ENCODE measurements at regions not wholly inside any gene's neighbourhood (a gene's known extent, or its start where the extent isn't known, plus 50 kb on each side); places are given as distances from the start of the nearest gene placed in this dataset.

- DNase-seq (ENCODE audit: low read depth in 4 of 4, low spot score in 3 of 4), result no peak
These were observed 290.0 kb downstream of the SETD4 start for GRCh38 chr21:35770101-35770945.

GRCh38 chr21:35768187-35768586 lies 292.1 kb downstream of the SETD4 start:
- DNase-seq (ENCODE audit: low read depth in 4 of 4, low spot score in 3 of 4), result no peak

- DNase-seq (ENCODE audit: low read depth in 4 of 4, low spot score in 3 of 4), result no peak
These were observed 295.7 kb downstream of the SETD4 start for GRCh38 chr21:35764586-35764985.

GRCh38 chr21:35764077-35764476 lies 296.2 kb downstream of the SETD4 start:
- DNase-seq (ENCODE audit: low read depth in 4 of 4, low spot score in 3 of 4), result no peak

GRCh38 chr21:35754583-35754982 lies 305.7 kb downstream of the SETD4 start:
- DNase-seq (ENCODE audit: low read depth in 4 of 4, low spot score in 3 of 4), result no peak

GRCh38 chr21:35753308-35753707 lies 307.0 kb downstream of the SETD4 start:
- DNase-seq (ENCODE audit: low read depth in 4 of 4, low spot score in 3 of 4), result no peak

GRCh38 chr21:35751171-35751570 lies 309.2 kb downstream of the SETD4 start:
- no peak for DNase-seq (ENCODE audit: low read depth in 4 of 4, low spot score in 3 of 4)

- no peak for DNase-seq (ENCODE audit: low read depth in 4 of 4, low spot score in 3 of 4)
These were observed 310.4 kb downstream of the SETD4 start for GRCh38 chr21:35749904-35750303.

- DNase-seq (ENCODE audit: low read depth in 4 of 4, low spot score in 3 of 4), result no peak
These were observed 311.5 kb downstream of the SETD4 start for GRCh38 chr21:35748678-35749314.

GRCh38 chr21:35743571-35743970 lies 316.8 kb downstream of the SETD4 start:
- no peak for DNase-seq (ENCODE audit: low read depth in 4 of 4, low spot score in 3 of 4)

GRCh38 chr21:35738347-35738961 lies 321.9 kb downstream of the SETD4 start:
- no peak for DNase-seq (ENCODE audit: low read depth in 4 of 4, low spot score in 3 of 4)

- no peak for DNase-seq (ENCODE audit: low read depth in 4 of 4, low spot score in 3 of 4)
These were observed 322.4 kb downstream of the SETD4 start for GRCh38 chr21:35737899-35738346.

- no peak for DNase-seq (ENCODE audit: low read depth in 4 of 4, low spot score in 3 of 4)
These were observed 322.9 kb downstream of the SETD4 start for GRCh38 chr21:35737449-35737848.

- DNase-seq (ENCODE audit: low read depth in 4 of 4, low spot score in 3 of 4), result no peak
These were observed 327.5 kb downstream of the SETD4 start for GRCh38 chr21:35732788-35733187.

GRCh38 chr21:35730325-35730724 lies 330.0 kb downstream of the SETD4 start:
- DNase-seq (ENCODE audit: low read depth in 4 of 4, low spot score in 3 of 4), result no peak

GRCh38 chr21:35727830-35728229 lies 332.5 kb downstream of the SETD4 start:
- DNase-seq (ENCODE audit: low read depth in 4 of 4, low spot score in 3 of 4), result no peak

GRCh38 chr21:35724156-35724555 lies 336.2 kb downstream of the SETD4 start:
- no peak for DNase-seq (ENCODE audit: low read depth in 4 of 4, low spot score in 3 of 4)

- DNase-seq (ENCODE audit: low read depth in 4 of 4, low spot score in 3 of 4), result no peak
These were observed 338.6 kb downstream of the SETD4 start for GRCh38 chr21:35721701-35722100.

- no peak for DNase-seq (ENCODE audit: low read depth in 4 of 4, low spot score in 3 of 4)
These were observed 340.1 kb downstream of the SETD4 start for GRCh38 chr21:35720208-35720731.

GRCh38 chr21:35719080-35719479 lies 341.2 kb downstream of the SETD4 start:
- no peak for DNase-seq (ENCODE audit: low read depth in 4 of 4, low spot score in 3 of 4)

GRCh38 chr21:35716876-35717565 lies 343.3 kb downstream of the SETD4 start:
- no peak for DNase-seq (ENCODE audit: low read depth in 4 of 4, low spot score in 3 of 4)

Data from left renal pelvis (tissue), 4 donors.